Neural progenitor cell (in vitro differentiated cells): ENCODE measurements at regions not wholly inside any gene's neighbourhood (a gene's known extent, or its start where the extent isn't known, plus 50 kb on each side); places are given as distances from the start of the nearest gene placed in this dataset.

ENCODE experiments used
- EZH2 ChIP-seq: fragments of 200-600 bp; sonication (generic); IDR thresholded peaks from 2 replicates; pipeline ENCODE4 v1.6.1; 2017; ENCODE audit warnings: antibody characterized with exemption, mild to moderate bottlenecking, moderate library complexity
- TF ChIP-seq, protein P1 (sequence below): fragments of 200-600 bp; sonication (generic); IDR thresholded peaks from 2 replicates; pipeline ENCODE4 v1.5.1; 2017; ENCODE audit warnings: antibody characterized with exemption, mild to moderate bottlenecking

DNA sequence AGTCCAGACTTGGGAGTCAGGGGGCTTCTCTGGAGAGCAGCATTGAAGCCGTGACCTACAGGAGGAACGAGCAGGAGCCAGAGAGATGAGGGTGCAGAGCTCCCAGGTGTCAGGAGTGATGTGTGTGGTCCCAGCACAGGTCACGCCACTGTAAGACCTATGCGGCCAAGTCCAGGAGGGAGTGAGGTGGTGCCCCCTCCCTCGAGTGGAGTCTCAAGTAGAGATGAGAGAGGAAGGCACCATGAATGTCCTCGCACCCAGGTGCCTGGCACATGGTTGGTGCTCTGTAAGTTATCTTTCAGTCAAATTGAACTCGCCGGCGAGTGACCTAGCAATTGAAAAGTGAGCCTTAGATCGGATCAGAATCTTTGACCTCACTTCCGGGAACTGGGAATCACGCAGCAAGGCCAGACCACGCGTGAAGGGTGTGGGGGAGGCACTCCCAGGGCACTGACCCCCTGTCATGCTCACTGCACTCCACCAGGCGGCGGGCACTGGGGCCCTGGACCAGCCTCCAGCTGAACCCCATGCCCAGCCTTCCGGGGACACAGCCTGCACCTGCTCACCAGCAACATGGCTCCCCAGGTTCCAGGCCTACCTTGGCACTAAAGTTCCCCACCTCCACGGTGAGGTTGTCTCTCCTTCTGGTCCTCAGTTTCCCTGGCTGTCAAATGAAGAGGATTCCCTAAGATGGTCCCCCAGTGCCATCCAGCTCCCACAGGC lies 127.4 kb downstream of the HMX1 start:
- TF ChIP-seq, protein P1, sequence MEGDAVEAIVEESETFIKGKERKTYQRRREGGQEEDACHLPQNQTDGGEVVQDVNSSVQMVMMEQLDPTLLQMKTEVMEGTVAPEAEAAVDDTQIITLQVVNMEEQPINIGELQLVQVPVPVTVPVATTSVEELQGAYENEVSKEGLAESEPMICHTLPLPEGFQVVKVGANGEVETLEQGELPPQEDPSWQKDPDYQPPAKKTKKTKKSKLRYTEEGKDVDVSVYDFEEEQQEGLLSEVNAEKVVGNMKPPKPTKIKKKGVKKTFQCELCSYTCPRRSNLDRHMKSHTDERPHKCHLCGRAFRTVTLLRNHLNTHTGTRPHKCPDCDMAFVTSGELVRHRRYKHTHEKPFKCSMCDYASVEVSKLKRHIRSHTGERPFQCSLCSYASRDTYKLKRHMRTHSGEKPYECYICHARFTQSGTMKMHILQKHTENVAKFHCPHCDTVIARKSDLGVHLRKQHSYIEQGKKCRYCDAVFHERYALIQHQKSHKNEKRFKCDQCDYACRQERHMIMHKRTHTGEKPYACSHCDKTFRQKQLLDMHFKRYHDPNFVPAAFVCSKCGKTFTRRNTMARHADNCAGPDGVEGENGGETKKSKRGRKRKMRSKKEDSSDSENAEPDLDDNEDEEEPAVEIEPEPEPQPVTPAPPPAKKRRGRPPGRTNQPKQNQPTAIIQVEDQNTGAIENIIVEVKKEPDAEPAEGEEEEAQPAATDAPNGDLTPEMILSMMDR = peak; percentile 10
- no peak for TF ChIP-seq EZH2
